Fibroblast of lung (primary cell): ENCODE measurements at regions not wholly inside any gene's neighbourhood (a gene's known extent, or its start where the extent isn't known, plus 50 kb on each side); places are given as distances from the start of the nearest gene placed in this dataset.
A peak's percentile ranks its signal among the peaks of the same experiment; 100 is the strongest.

Source experiments
- DNase-seq, 2 donors: peaks; one replicate each; pipeline versions ENCODE4 v3.0.0 to v3.0.0-alpha.2; 2010; ENCODE audit warnings: low read depth in 2 of 2
- H2AFZ ChIP-seq: 2 replicates; pipeline ENCODE4 v1.5.1; 2012; ENCODE audit warnings: low read length, control low read depth, inconsistent platforms
- H3K27ac ChIP-seq: 2 replicates; pipeline ENCODE4 v1.5.1; 2011; ENCODE audit warnings: low read length, control low read depth; ENCODE audit not compliant: insufficient read depth
- H3K27me3 ChIP-seq: 2 replicates; pipeline ENCODE4 v1.5.1; 2011; ENCODE audit warnings: mild to moderate bottlenecking, low read length; ENCODE audit not compliant: control insufficient read depth, insufficient read depth
- H3K36me3 ChIP-seq: 2 replicates; pipeline ENCODE4 v1.5.1; 2011; ENCODE audit warnings: low read length; ENCODE audit not compliant: control insufficient read depth, insufficient read depth
- H3K4me1 ChIP-seq: 2 replicates; pipeline ENCODE4 v1.5.1; 2011; ENCODE audit warnings: low read length; ENCODE audit not compliant: control insufficient read depth, insufficient read depth; ENCODE audit errors: extremely low read depth
- H3K4me2 ChIP-seq: 2 replicates; pipeline ENCODE4 v1.5.1; 2011; ENCODE audit warnings: low read length, control low read depth; ENCODE audit not compliant: insufficient read depth; ENCODE audit errors: extremely low read depth
- H3K4me3 ChIP-seq, 4 experiments: fragments of 200-600 bp in 1 of 4; sonication (generic) in 1 of 4; replicated peaks in 1 of 4; 2 replicates each; pipeline ENCODE4 v1.5.1; 2011 to 2016; ENCODE audit warnings: low read length in 4 of 4, low read depth in 3 of 4, mild to moderate bottlenecking in 3 of 4, control low read depth in 2 of 4, inconsistent platforms in 1 of 4, mixed read lengths in 1 of 4; ENCODE audit not compliant: insufficient read depth in 1 of 4; ENCODE audit errors: control extremely low read depth in 1 of 4
- H3K79me2 ChIP-seq: 2 replicates; pipeline ENCODE4 v1.5.1; 2012; ENCODE audit warnings: mild to moderate bottlenecking, low read length, inconsistent platforms; ENCODE audit not compliant: control insufficient read depth, insufficient read depth
- H3K9ac ChIP-seq: 2 replicates; pipeline ENCODE4 v1.5.1; 2011; ENCODE audit warnings: mild to moderate bottlenecking, low read length, control low read depth; ENCODE audit not compliant: insufficient read depth
- H3K9me3 ChIP-seq: 2 replicates; pipeline ENCODE4 v1.5.1; 2012; ENCODE audit warnings: low read depth, low read length; ENCODE audit not compliant: control insufficient read depth, insufficient read depth
- H4K20me1 ChIP-seq: 2 replicates; pipeline ENCODE4 v1.5.1; 2011; ENCODE audit warnings: low read length; ENCODE audit not compliant: control insufficient read depth, insufficient read depth; ENCODE audit errors: extremely low read depth
- EZH2 ChIP-seq: IDR thresholded peaks from 2 replicates; pipeline ENCODE4 v1.5.1; 2012; ENCODE audit warnings: low read length, control low read depth, mild to moderate bottlenecking; ENCODE audit errors: missing control alignments
- TF ChIP-seq, protein P1 (sequence below), 2 donors: IDR thresholded peaks in 1 of 2; conservative IDR thresholded peaks in 1 of 2; 1 replicate in 1 of 2; 2 replicates in 1 of 2; pipeline ENCODE4 v1.5.1; 2011 to 2012; ENCODE audit warnings: low read length in 2 of 2, control low read depth in 1 of 2, inconsistent platforms in 1 of 2, low read depth in 1 of 2, mild to moderate bottlenecking in 1 of 2

DNA sequence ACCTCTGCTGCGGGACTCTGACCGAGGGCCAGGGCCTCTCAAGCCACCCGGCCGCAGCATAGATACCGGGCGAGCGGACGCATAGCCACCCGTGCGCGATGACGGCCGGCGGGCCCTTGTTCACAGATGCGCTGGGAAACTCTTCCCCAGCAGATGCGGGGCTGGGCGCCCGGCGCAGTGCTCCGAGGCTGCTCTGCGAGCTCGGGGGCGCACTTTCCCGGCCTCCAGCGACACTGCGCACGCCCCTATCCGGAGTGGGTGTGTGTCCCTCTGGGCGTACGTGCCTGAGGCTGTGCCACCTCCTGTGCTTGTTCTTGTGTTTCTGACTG lies 104.7 kb upstream of the E2F8 start:
- Histone ChIP-seq H2AFZ (no peak overlapping the region), H3K9ac (peak overlapping the region; percentile 61), H3K27ac (peak overlapping the region; percentile 18), H4K20me1 (no peaks in the 10 kb centered on the region), H3K79me2 (no peaks in the 10 kb centered on the region), H3K4me1 (no peaks in the 10 kb centered on the region), H3K4me3 (peak overlapping the region; percentile 6 to 62 (median 50)), H3K36me3 (no peaks in the 10 kb centered on the region), H3K27me3 (peaks cover 38% of the 10 kb centered on the region), H3K9me3 (no peaks in the 10 kb centered on the region), H3K4me2 (peak overlapping the region; percentile 78)
- DNase-seq: no peak
- no peak for TF ChIP-seq EZH2
- TF ChIP-seq, protein P1, sequence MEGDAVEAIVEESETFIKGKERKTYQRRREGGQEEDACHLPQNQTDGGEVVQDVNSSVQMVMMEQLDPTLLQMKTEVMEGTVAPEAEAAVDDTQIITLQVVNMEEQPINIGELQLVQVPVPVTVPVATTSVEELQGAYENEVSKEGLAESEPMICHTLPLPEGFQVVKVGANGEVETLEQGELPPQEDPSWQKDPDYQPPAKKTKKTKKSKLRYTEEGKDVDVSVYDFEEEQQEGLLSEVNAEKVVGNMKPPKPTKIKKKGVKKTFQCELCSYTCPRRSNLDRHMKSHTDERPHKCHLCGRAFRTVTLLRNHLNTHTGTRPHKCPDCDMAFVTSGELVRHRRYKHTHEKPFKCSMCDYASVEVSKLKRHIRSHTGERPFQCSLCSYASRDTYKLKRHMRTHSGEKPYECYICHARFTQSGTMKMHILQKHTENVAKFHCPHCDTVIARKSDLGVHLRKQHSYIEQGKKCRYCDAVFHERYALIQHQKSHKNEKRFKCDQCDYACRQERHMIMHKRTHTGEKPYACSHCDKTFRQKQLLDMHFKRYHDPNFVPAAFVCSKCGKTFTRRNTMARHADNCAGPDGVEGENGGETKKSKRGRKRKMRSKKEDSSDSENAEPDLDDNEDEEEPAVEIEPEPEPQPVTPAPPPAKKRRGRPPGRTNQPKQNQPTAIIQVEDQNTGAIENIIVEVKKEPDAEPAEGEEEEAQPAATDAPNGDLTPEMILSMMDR (conservative IDR thresholded peaks at IDR 0.05 in 1 of 2, IDR thresholded peaks at IDR 0.05 in 1 of 2; ENCODE audit: low read depth in 1 of 2, low read length in 2 of 2): no peak

GRCh38 chr11:19344661-19345518 lies 104.1 kb upstream of the E2F8 start:
- Histone ChIP-seq H3K9me3 (no peaks in the 10 kb centered on the region), H4K20me1 (no peaks in the 10 kb centered on the region), H3K4me1 (no peaks in the 10 kb centered on the region), H3K27ac (peak overlapping the region; percentile 18), H3K9ac (peak overlapping the region; percentile 61), H3K4me3 (peak overlapping the region; percentile 6 to 62 (median 33)), H3K4me2 (peak overlapping the region; percentile 78), H3K36me3 (no peaks in the 10 kb centered on the region), H3K27me3 (peaks cover 38% of the 10 kb centered on the region), H3K79me2 (no peaks in the 10 kb centered on the region), H2AFZ (no peak overlapping the region)
- peak; percentile 20 to 33 for DNase-seq
- TF ChIP-seq EZH2: peak; percentile 46
- TF ChIP-seq, protein P1 (conservative IDR thresholded peaks at IDR 0.05 in 1 of 2, IDR thresholded peaks at IDR 0.05 in 1 of 2; ENCODE audit: low read depth in 1 of 2, low read length in 2 of 2): no peak

DNA sequence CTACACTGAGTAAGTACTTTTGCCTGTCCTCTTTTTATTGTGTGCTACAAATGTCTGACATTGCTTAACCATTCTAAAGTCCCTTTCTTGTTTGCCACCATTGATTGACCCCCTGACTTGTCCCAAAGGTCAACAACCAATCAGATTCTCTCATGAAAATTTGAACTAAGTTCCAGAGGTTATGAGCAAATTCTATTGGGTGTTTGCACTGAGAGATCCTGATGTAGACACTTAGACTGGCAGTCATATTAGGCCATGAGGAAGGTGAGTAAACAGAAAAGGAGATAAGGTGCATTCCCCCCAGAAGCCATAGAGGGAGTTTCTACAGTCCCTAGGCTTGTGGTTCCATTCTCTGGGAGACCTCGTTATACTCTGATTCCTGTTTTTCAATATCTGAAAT lies 101.3 kb upstream of the E2F8 start:
- H3K27ac ChIP-seq: no peak overlapping the region
- H3K9me3 ChIP-seq: no peaks in the 10 kb centered on the region
- H2AFZ ChIP-seq: no peak overlapping the region
- no peak overlapping the region for H3K4me3 ChIP-seq
- H4K20me1 ChIP-seq: no peaks in the 10 kb centered on the region
- no peak overlapping the region for H3K9ac ChIP-seq
- no peaks in the 10 kb centered on the region for H3K79me2 ChIP-seq
- peaks cover 40% of the 10 kb centered on the region for H3K27me3 ChIP-seq
- no peak for DNase-seq
- no peaks in the 10 kb centered on the region for H3K36me3 ChIP-seq
- no peak overlapping the region for H3K4me2 ChIP-seq
- H3K4me1 ChIP-seq: no peaks in the 10 kb centered on the region
- no peak for TF ChIP-seq EZH2
- TF ChIP-seq, protein P1 (conservative IDR thresholded peaks at IDR 0.05 in 1 of 2, IDR thresholded peaks at IDR 0.05 in 1 of 2; ENCODE audit: low read depth in 1 of 2, low read length in 2 of 2): no peak
